ENCODE measurements at regions not wholly inside any gene's neighbourhood (a gene's known extent, or its start where the extent isn't known, plus 50 kb on each side); places are given as distances from the start of the nearest gene placed in this dataset.

DNA sequence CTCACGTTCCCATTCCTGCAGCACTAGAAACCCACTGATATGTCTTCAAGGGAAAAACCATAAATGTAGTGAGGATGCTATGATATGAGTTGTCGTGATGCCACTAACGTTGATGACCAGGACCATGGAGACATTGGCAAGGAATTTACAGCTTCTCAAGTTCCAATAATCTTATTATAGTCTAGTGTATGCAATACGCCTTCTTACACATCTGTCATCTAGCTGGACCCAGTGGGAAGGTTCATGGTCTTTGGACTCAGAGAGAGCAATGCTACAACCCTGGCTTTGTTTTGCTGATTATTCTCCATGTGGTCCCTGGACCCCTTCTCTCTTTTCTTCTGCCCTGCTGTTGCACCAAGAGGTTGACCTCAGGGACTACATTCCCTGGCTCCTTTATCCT is 76.0 kb upstream of the BMP2 start:
- Histone ChIP-seq H3K4me3 (ENCODE audit: low read length) (no peak overlapping the region), H3K4me1 (ENCODE audit: control insufficient read depth, insufficient read depth, low read length) (no peaks in the 10 kb centered on the region), H3K9me3 (ENCODE audit: control insufficient read depth, low read length) (no peaks in the 10 kb centered on the region), H3K36me3 (ENCODE audit: control insufficient read depth, insufficient read depth, low read length, severe bottlenecking) (no peaks in the 10 kb centered on the region), H3K9ac (ENCODE audit: low read length) (no peak overlapping the region), H3K27me3 (replicated peaks; ENCODE audit: control insufficient read depth, insufficient read depth, low read length) (peaks cover 5% of the 10 kb centered on the region)
- DNase-seq (ENCODE audit: low read depth), result no peak

DNA sequence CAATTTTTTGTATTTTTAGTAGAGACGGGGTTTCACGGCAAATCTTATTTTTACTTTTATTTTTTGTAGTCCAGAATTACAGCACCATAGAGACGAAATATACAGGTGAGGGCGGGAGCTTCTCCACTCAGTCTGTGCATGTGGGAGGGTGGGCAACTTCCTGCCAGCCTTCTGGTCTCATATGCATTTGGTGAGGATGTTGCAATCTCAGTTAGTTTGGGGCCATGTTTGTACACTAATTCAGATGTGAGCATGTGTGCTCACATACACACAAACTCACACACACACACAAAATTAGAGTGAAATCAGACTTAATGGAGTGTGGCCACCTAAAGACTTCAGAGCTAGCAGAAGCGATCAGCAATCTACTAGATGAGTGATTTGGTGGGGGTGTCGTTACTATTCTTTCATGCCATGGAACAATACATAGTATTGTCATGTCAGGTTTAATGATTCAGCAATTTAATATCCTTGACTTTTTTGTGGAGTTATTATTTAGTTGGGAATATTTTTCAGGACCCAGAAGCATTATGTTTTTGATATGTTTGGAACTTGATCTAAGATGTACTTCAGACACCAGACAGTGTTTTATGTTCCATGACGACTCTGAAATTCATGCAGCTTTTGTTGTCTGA is 78.0 kb upstream of the BMP2 start:
- H3K4me1 ChIP-seq (ENCODE audit: control insufficient read depth, insufficient read depth, low read length), result no peaks in the 10 kb centered on the region
- no peak overlapping the region for H3K9ac ChIP-seq (ENCODE audit: low read length)
- no peak overlapping the region for H3K4me3 ChIP-seq (ENCODE audit: low read length)
- peaks cover 5% of the 10 kb centered on the region for H3K27me3 ChIP-seq (replicated peaks; ENCODE audit: control insufficient read depth, insufficient read depth, low read length)
- no peaks in the 10 kb centered on the region for H3K36me3 ChIP-seq (ENCODE audit: control insufficient read depth, insufficient read depth, low read length, severe bottlenecking)
- no peak for DNase-seq (ENCODE audit: low read depth)
- no peaks in the 10 kb centered on the region for H3K9me3 ChIP-seq (ENCODE audit: control insufficient read depth, low read length)

DNA sequence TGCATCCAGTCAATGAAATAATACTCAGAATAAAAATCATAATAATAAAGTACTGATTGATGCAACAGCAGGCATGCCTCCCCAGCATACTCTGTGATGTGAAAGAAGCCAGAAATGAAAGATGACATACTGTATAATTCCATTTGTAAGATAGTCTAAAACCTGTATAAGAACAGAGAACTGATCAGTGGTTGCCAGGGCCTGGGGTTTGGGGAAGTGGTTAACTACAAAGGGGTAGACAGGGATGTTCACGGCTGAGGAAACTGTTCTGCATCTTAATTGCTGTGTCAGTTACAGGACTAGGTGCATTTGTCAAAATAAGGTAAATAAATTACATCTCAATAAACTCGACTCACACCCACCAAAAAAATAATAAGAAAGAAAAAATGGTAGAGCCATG is 81.3 kb upstream of the BMP2 start:
- no peaks in the 10 kb centered on the region for H3K4me1 ChIP-seq (ENCODE audit: control insufficient read depth, insufficient read depth, low read length)
- H3K9me3 ChIP-seq (ENCODE audit: control insufficient read depth, low read length), result no peaks in the 10 kb centered on the region
- H3K9ac ChIP-seq (ENCODE audit: low read length), result no peak overlapping the region
- no peaks in the 10 kb centered on the region for H3K36me3 ChIP-seq (ENCODE audit: control insufficient read depth, insufficient read depth, low read length, severe bottlenecking)
- H3K27me3 ChIP-seq (replicated peaks; ENCODE audit: control insufficient read depth, insufficient read depth, low read length), result peaks cover 3% of the 10 kb centered on the region
- H3K4me3 ChIP-seq (ENCODE audit: low read length), result no peak overlapping the region
- no peak for DNase-seq (ENCODE audit: low read depth)

DNA sequence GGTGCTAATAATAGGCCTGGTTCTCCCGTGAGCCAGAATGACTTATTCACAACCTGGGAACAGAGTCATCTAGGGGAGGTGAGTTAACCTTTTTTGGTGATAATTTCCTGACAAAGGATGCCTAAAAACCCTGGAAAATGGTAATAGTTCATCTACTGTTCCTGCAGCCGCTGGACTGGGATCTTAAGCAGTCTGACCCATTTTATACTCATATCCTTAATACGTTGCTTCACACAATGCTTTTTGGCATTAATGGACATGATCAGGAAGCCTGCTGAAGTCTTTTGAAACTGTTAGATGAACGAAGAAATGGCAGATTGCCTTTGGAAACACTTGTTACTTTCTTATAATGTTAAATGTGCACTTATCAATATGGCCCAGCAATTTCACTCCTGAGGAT is 81.9 kb upstream of the BMP2 start:
- Histone ChIP-seq H3K4me3 (ENCODE audit: low read length) (no peak overlapping the region), H3K27me3 (replicated peaks; ENCODE audit: control insufficient read depth, insufficient read depth, low read length) (peaks cover 9% of the 10 kb centered on the region), H3K9me3 (ENCODE audit: control insufficient read depth, low read length) (no peaks in the 10 kb centered on the region), H3K9ac (ENCODE audit: low read length) (no peak overlapping the region), H3K36me3 (ENCODE audit: control insufficient read depth, insufficient read depth, low read length, severe bottlenecking) (no peaks in the 10 kb centered on the region), H3K4me1 (ENCODE audit: control insufficient read depth, insufficient read depth, low read length) (no peaks in the 10 kb centered on the region)
- no peak for DNase-seq (ENCODE audit: low read depth)

DNA sequence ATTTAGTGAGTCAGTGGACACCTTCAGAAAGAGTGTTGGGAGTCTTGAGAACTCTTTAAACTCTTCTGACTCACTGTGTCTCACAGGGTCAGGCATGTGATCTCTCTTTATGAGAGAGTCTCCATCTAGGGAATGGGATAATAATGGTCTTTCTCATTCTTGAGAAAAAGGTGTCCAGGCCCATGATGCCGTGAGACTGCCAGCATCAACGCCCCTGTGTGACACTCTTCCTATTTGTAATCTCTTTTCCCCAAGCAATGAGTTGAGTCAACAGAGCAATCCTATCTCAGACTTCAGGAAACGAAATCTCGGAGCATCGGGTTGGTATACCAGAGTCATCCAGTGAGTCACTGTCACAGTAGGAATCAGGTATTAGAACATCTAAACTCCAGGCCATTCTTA is 82.3 kb upstream of the BMP2 start:
- DNase-seq (ENCODE audit: low read depth), result no peak
- peaks cover 13% of the 10 kb centered on the region for H3K27me3 ChIP-seq (replicated peaks; ENCODE audit: control insufficient read depth, insufficient read depth, low read length)
- H3K4me1 ChIP-seq (ENCODE audit: control insufficient read depth, insufficient read depth, low read length), result no peaks in the 10 kb centered on the region
- H3K9me3 ChIP-seq (ENCODE audit: control insufficient read depth, low read length), result no peaks in the 10 kb centered on the region
- H3K4me3 ChIP-seq (ENCODE audit: low read length), result no peak overlapping the region
- no peak overlapping the region for H3K9ac ChIP-seq (ENCODE audit: low read length)
- H3K36me3 ChIP-seq (ENCODE audit: control insufficient read depth, insufficient read depth, low read length, severe bottlenecking), result no peaks in the 10 kb centered on the region

DNA sequence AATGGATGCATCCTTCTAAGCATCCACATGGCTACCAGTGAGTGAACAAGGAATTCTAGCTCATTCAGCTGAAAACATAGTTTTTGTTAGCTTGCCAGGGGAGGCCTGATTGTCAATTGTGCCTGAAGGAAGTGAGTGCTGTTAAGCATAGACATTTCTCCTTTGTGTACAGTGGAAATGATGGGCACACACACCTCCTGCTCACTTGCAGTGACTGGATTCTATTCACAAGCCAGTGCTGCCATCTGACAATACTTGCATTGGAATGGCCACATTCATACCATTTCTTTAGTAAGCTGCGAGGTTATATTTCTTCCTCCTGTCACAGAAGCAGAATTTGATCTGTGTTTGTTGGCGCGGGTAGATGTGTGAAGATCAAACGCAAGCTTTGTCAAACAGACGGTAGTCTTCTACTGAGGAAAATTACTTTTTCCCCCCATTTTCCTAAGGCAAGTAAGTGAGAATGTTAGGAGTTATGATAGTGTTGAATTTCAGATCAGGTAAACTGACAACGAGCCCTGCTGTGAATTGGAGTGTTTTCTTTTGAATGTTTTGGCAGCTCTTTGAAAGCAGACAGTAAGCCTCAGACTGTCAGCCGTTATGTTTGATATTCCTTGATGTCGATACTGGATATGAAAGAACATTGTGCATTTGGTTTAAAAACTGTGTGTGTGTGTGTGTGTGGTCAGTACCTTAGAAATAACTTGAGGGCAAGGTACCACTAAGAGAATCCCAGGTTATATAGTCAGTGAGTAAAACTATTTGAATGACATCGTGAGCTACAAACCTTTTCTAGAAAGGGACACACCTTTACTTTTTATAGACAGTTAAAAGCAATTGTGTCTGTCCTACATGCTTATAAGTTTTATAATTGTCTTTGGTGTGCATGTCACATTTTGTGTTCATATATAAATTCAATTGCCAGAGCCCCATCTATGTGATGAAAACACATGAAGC is 84.2 kb upstream of the BMP2 start:
- Histone ChIP-seq H3K9me3 (ENCODE audit: control insufficient read depth, low read length) (no peaks in the 10 kb centered on the region), H3K27me3 (replicated peaks; ENCODE audit: control insufficient read depth, insufficient read depth, low read length) (peaks cover 19% of the 10 kb centered on the region), H3K9ac (ENCODE audit: low read length) (no peak overlapping the region), H3K4me3 (ENCODE audit: low read length) (no peak overlapping the region), H3K36me3 (ENCODE audit: control insufficient read depth, insufficient read depth, low read length, severe bottlenecking) (no peaks in the 10 kb centered on the region), H3K4me1 (ENCODE audit: control insufficient read depth, insufficient read depth, low read length) (no peaks in the 10 kb centered on the region)
- DNase-seq (ENCODE audit: low read depth), result no peak

DNA sequence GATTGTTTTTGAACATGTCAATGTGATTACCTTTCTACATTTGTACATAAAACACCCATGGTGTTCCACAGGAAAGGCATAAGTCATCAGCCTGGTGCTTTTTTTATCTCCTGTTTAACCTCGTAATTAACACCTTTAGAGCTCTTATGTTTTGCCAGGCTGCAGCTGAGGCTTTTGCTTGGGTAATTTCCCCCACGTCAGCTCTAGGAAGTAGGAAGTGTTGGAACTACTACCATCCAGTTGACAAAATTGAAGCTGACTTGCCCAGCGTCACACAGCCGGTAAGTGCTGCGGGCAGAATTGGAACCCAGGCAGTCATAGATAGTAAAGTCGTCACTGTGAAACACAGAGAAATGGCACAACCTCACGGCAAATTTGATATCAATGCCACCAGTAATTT is 86.6 kb upstream of the BMP2 start:
- H3K9ac ChIP-seq (ENCODE audit: low read length), result no peak overlapping the region
- no peaks in the 10 kb centered on the region for H3K9me3 ChIP-seq (ENCODE audit: control insufficient read depth, low read length)
- no peak overlapping the region for H3K4me3 ChIP-seq (ENCODE audit: low read length)
- DNase-seq (ENCODE audit: low read depth), result no peak
- H3K36me3 ChIP-seq (ENCODE audit: control insufficient read depth, insufficient read depth, low read length, severe bottlenecking), result no peaks in the 10 kb centered on the region
- H3K27me3 ChIP-seq (replicated peaks; ENCODE audit: control insufficient read depth, insufficient read depth, low read length), result peaks cover 19% of the 10 kb centered on the region
- H3K4me1 ChIP-seq (ENCODE audit: control insufficient read depth, insufficient read depth, low read length), result no peaks in the 10 kb centered on the region

DNA sequence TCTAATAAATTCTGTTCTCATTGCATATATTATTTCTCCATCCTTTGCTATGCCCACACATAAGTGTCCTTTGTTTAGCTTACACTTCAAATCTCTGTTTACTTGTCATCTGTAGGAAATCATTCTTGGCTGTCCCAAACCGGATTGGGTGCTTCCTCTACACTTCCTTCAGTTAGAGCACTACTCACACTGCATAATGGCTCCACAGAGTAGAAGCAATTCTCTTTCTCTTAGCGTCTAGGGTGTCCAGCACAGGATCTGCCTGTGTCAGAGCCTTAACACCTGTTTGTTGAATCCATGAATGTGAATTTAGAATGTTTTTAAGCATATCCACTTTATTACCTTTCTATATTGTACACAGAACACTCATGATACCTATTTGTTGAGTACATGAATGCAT is 87.0 kb upstream of the BMP2 start:
- no peak for DNase-seq (ENCODE audit: low read depth)
- H3K4me1 ChIP-seq (ENCODE audit: control insufficient read depth, insufficient read depth, low read length), result no peaks in the 10 kb centered on the region
- H3K4me3 ChIP-seq (ENCODE audit: low read length), result no peak overlapping the region
- H3K27me3 ChIP-seq (replicated peaks; ENCODE audit: control insufficient read depth, insufficient read depth, low read length), result peaks cover 19% of the 10 kb centered on the region
- H3K9ac ChIP-seq (ENCODE audit: low read length), result no peak overlapping the region
- no peaks in the 10 kb centered on the region for H3K36me3 ChIP-seq (ENCODE audit: control insufficient read depth, insufficient read depth, low read length, severe bottlenecking)
- no peaks in the 10 kb centered on the region for H3K9me3 ChIP-seq (ENCODE audit: control insufficient read depth, low read length)

DNA sequence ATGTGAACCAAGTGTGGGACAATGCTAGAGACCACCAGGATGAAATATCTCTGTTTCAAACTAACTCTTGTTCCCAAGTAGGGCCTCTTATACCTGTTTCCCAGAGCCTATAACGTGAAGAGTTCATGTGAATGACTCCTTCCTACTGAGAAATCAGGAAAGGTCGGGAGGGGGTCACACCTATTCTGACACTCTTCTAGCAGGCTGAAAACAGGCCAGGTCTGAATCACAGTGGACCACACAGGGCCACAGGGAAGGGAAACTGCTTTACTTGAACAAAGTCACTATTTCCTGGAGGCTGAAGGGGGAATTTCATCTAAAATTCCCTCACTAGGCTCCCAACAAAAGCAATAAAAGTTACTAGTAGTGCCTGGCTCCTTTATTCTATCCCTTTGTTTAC is 88.4 kb upstream of the BMP2 start:
- Histone ChIP-seq H3K27me3 (replicated peaks; ENCODE audit: control insufficient read depth, insufficient read depth, low read length) (peaks cover 19% of the 10 kb centered on the region), H3K9me3 (ENCODE audit: control insufficient read depth, low read length) (no peaks in the 10 kb centered on the region)
- no peak for DNase-seq (ENCODE audit: low read depth)

DNA sequence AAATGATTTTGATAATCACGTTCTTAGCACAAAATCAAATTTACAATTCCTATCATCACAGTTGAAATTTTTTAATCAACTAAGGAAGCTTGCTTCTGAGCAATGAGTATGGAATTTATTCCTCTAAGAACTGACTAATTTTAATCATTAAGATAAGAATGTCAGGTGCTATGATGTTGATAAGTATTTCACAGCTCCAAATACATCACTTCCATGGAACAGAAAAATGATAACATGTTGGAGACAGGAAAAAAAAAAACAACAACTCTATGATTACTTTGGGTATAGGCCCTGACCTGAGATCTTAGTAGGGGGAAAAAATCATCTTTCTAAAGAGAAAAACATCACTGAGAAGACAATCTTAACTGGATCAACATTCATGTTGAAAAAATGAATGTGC is 89.4 kb upstream of the BMP2 start:
- no peaks in the 10 kb centered on the region for H3K4me1 ChIP-seq (ENCODE audit: control insufficient read depth, insufficient read depth, low read length)
- no peaks in the 10 kb centered on the region for H3K9me3 ChIP-seq (ENCODE audit: control insufficient read depth, low read length)
- peaks cover 19% of the 10 kb centered on the region for H3K27me3 ChIP-seq (replicated peaks; ENCODE audit: control insufficient read depth, insufficient read depth, low read length)
- no peak overlapping the region for H3K9ac ChIP-seq (ENCODE audit: low read length)
- no peak for DNase-seq (ENCODE audit: low read depth)
- no peaks in the 10 kb centered on the region for H3K36me3 ChIP-seq (ENCODE audit: control insufficient read depth, insufficient read depth, low read length, severe bottlenecking)
- H3K4me3 ChIP-seq (ENCODE audit: low read length), result no peak overlapping the region

More for the DNA sequence above, 88.4 kb upstream of the BMP2 start:
- H3K36me3 ChIP-seq (ENCODE audit: control insufficient read depth, insufficient read depth, low read length, severe bottlenecking), result no peaks in the 10 kb centered on the region
- H3K9ac ChIP-seq (ENCODE audit: low read length), result no peak overlapping the region
- no peaks in the 10 kb centered on the region for H3K4me1 ChIP-seq (ENCODE audit: control insufficient read depth, insufficient read depth, low read length)
- H3K4me3 ChIP-seq (ENCODE audit: low read length), result no peak overlapping the region

DNA sequence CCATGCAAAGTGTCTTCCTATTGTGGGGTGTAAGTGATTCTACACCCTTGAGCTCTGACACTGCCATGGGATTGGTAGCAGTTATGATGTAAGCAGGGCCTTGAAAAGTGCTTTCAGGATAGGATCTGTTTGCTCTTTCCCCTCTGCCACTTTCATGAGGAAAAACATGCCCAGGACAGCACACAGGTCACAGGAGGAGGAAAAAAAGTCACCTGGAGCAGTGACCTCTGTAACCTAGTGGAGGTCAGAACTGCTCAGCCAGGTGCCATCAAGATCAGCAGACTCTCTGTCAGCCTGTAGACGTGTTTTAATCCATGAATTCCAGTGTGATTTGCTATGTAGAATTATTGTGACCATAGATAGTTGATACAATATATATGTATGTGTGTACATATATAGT is 92.7 kb upstream of the BMP2 start:
- Histone ChIP-seq H3K4me3 (ENCODE audit: low read length) (no peak overlapping the region), H3K9me3 (ENCODE audit: control insufficient read depth, low read length) (no peaks in the 10 kb centered on the region), H3K9ac (ENCODE audit: low read length) (no peak overlapping the region), H3K36me3 (ENCODE audit: control insufficient read depth, insufficient read depth, low read length, severe bottlenecking) (no peaks in the 10 kb centered on the region), H3K27me3 (replicated peaks; ENCODE audit: control insufficient read depth, insufficient read depth, low read length) (peaks cover 7% of the 10 kb centered on the region), H3K4me1 (ENCODE audit: control insufficient read depth, insufficient read depth, low read length) (no peaks in the 10 kb centered on the region)
- no peak for DNase-seq (ENCODE audit: low read depth)
